ENCODE measurements at regions not wholly inside any gene's neighbourhood (a gene's known extent, or its start where the extent isn't known, plus 50 kb on each side); places are given as distances from the start of the nearest gene placed in this dataset.

GRCh38 chr6:56739836-56740815 is 97.4 kb upstream of the DST start:
- intact Hi-C loops (cut with micrococcal nuclease), result no loop called here
- ChIA-PET POLR2A (no interaction called here), CTCF (no interaction called here)

DNA sequence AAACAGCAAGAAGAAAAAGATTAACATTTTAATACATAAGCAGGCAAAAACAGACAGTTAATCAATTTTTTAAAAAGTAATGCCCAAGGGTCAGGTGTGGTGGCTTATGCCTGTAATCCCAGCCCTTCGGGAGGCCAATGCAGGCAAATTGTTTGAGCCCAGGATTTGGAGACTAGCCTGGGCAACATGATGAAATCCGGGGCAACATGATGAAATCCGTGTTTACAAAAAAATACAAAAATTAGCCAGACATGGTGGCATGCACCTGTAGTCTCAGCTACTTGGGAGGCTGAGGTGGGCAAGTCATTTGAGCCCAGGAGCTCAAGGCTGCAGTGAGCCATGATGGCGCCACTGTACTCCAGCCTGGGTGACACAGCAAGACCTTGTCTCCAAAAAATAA is 94.1 kb upstream of the DST start:
- TF ChIP-seq, protein P1, sequence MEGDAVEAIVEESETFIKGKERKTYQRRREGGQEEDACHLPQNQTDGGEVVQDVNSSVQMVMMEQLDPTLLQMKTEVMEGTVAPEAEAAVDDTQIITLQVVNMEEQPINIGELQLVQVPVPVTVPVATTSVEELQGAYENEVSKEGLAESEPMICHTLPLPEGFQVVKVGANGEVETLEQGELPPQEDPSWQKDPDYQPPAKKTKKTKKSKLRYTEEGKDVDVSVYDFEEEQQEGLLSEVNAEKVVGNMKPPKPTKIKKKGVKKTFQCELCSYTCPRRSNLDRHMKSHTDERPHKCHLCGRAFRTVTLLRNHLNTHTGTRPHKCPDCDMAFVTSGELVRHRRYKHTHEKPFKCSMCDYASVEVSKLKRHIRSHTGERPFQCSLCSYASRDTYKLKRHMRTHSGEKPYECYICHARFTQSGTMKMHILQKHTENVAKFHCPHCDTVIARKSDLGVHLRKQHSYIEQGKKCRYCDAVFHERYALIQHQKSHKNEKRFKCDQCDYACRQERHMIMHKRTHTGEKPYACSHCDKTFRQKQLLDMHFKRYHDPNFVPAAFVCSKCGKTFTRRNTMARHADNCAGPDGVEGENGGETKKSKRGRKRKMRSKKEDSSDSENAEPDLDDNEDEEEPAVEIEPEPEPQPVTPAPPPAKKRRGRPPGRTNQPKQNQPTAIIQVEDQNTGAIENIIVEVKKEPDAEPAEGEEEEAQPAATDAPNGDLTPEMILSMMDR (IDR thresholded peaks at IDR 0.05), result no peak
- intact Hi-C loops (cut with micrococcal nuclease), result no loop called here
- CTCF ChIA-PET, result interaction anchor here (1.0 kb wide), 1 partner anchor 27 kb away, joined by 4 read pairs; no protein-coding TSS in a partner anchor
- H3K36me3 Mint-ChIP-seq (ENCODE audit: low read depth), result no peaks in the 10 kb centered on the region
- ATAC-seq, result no peak
- H3K27me3 Mint-ChIP-seq, result peaks cover 2% of the 10 kb centered on the region
- no peaks in the 10 kb centered on the region for H3K4me1 Mint-ChIP-seq (ENCODE audit: low read depth)
- POLR2A ChIA-PET, result no interaction called here
- H3K4me3 Mint-ChIP-seq, result no peak overlapping the region
- H3K27ac Mint-ChIP-seq, result no peak overlapping the region
- DNase-seq, result no peak
- H3K9me3 Mint-ChIP-seq, result no peaks in the 10 kb centered on the region

More at GRCh38 chr6:56739836-56740815, 97.4 kb upstream of the DST start:
- ATAC-seq (no peak), DNase-seq (no peak)
- no peaks in the 10 kb centered on the region for H3K4me1 Mint-ChIP-seq (ENCODE audit: low read depth)
- no peaks in the 10 kb centered on the region for H3K9me3 Mint-ChIP-seq
- TF ChIP-seq, protein P1 (IDR thresholded peaks at IDR 0.05), result no peak
- peaks cover 2% of the 10 kb centered on the region for H3K27me3 Mint-ChIP-seq
- no peaks in the 10 kb centered on the region for H3K36me3 Mint-ChIP-seq (ENCODE audit: low read depth)
- no peak overlapping the region for H3K27ac Mint-ChIP-seq
- no peak overlapping the region for H3K4me3 Mint-ChIP-seq

DNA sequence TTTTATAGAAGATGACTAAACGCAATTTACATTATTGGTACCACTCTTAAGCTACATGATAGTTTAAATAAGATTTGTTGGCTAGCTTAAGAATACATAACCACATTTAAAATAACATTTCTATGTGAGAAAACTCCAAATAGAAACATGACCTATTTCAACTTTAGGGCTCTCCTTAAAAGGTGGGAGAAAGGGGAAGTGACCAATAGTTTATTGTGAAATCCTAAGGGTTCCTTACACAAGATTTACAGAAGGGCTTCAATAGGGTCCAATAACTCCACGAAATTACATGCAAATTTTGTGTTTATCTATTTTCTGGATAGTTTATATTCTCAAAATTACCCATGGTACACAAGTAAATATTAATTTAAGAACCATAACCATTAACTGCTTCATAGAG is 91.6 kb upstream of the DST start:
- POLR2A ChIA-PET, result no interaction called here
- Mint-ChIP-seq H3K4me3 (no peak overlapping the region), H3K36me3 (ENCODE audit: low read depth) (no peaks in the 10 kb centered on the region), H3K27ac (no peak overlapping the region), H3K4me1 (ENCODE audit: low read depth) (no peaks in the 10 kb centered on the region), H3K27me3 (peaks cover 2% of the 10 kb centered on the region), H3K9me3 (no peaks in the 10 kb centered on the region)
- no peak for DNase-seq
- ATAC-seq, result no peak
- CTCF ChIA-PET, result no interaction called here
- TF ChIP-seq, protein P1 (IDR thresholded peaks at IDR 0.05), result no peak
- intact Hi-C loops (cut with micrococcal nuclease), result no loop called here

DNA sequence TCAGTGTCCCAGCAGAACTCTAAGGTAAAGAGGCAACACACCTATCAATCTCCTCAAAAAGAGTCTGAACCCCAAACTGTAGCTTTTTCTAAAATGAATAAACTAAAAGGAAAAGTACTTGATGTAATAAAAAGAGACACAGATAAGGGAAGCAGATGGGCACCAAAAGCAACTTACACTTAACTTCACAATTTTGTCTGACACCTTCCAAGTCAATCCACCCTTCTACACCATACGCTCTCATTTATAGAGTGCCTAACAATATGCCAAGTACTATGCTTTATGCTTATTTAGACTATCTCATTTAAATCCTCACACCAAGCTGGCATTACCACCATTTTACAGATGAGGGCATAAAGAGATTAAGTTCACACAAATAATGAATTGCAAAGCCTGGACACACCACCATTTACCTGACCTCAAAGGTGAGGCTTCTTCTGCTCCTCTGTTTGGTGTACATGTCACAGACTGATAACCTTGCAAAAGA is 90.6 kb upstream of the DST start:
- peaks cover 2% of the 10 kb centered on the region for H3K27me3 Mint-ChIP-seq
- no peaks in the 10 kb centered on the region for H3K36me3 Mint-ChIP-seq (ENCODE audit: low read depth)
- intact Hi-C loops (cut with micrococcal nuclease), result no loop called here
- no peak overlapping the region for H3K27ac Mint-ChIP-seq
- ChIA-PET CTCF (interaction anchor here (1.1 to 1.6 kb wide), 2 partner anchors 24 to 27 kb away, joined by 3 to 5 read pairs; no protein-coding TSS in a partner anchor), POLR2A (no interaction called here)
- ATAC-seq (no peak), DNase-seq (no peak)
- H3K4me3 Mint-ChIP-seq, result no peak overlapping the region
- H3K9me3 Mint-ChIP-seq, result no peaks in the 10 kb centered on the region
- no peaks in the 10 kb centered on the region for H3K4me1 Mint-ChIP-seq (ENCODE audit: low read depth)
- TF ChIP-seq, protein P1 (IDR thresholded peaks at IDR 0.05), result no peak

- no peaks in the 10 kb centered on the region for H3K36me3 Mint-ChIP-seq (ENCODE audit: low read depth)
- H3K27me3 Mint-ChIP-seq, result peaks cover 2% of the 10 kb centered on the region
- intact Hi-C loops (cut with micrococcal nuclease), result no loop called here
- ChIA-PET POLR2A (no interaction called here), CTCF (interaction anchor here (1.1 to 1.6 kb wide), 2 partner anchors 23 to 28 kb away, joined by 3 to 5 read pairs; no protein-coding TSS in a partner anchor)
- H3K4me3 Mint-ChIP-seq, result no peak overlapping the region
- H3K9me3 Mint-ChIP-seq, result no peaks in the 10 kb centered on the region
- DNase-seq, result no peak
- no peak overlapping the region for H3K27ac Mint-ChIP-seq
- no peaks in the 10 kb centered on the region for H3K4me1 Mint-ChIP-seq (ENCODE audit: low read depth)
- TF ChIP-seq, protein P1 (IDR thresholded peaks at IDR 0.05), result no peak
- ATAC-seq, result no peak
These were observed 89.8 kb upstream of the DST start for GRCh38 chr6:56732517-56732916.

All from activated CD8-positive, alpha-beta T cell treated with anti-CD3 and anti-CD28 coated beads for 36 hours (primary cell).